IMR-90 (cell line): ENCODE measurements at regions not wholly inside any gene's neighbourhood (a gene's known extent, or its start where the extent isn't known, plus 50 kb on each side); places are given as distances from the start of the nearest gene placed in this dataset.

ENCODE experiments used
- ATAC-seq: fragments of 200-7000 bp; cut with Tn5 transposase; 2 replicates; pipeline ENCODE4 v1.9.1; 2020; ENCODE audit warnings: low read depth, mild to moderate bottlenecking, moderate library complexity
- BruUV-seq: library from RNA; stranded (reverse); fragments of 400-500 nt; replicated peaks from 2 replicates; lab custom pipeline; 2021; lab: Mats Ljungman, UMichigan
- CTCF ChIA-PET: fragments of 300-600 bp; formaldehyde crosslinking; extraction: SDS; loops from one replicate; lab custom pipeline; 2021; ENCODE audit warnings: antibody characterized with exemption; lab: Yijun Ruan, JAX
- POLR2A ChIA-PET: fragments of 300-600 bp; sonication (Branson Sonifier 250); formaldehyde crosslinking; loops from one replicate; lab custom pipeline; 2022; ENCODE audit warnings: antibody characterized with exemption; ENCODE audit not compliant: unreplicated experiment; lab: Charles Lee
- DNase-seq: peaks from one replicate; pipeline ENCODE4 v3.0.0; 2013
- H2AFZ ChIP-seq: replicated peaks from 2 replicates; pipeline ENCODE3; 2013; ENCODE audit warnings: low read length, mild to moderate bottlenecking; ENCODE audit not compliant: poor library complexity
- H2AK5ac ChIP-seq: 2 replicates; pipeline ENCODE4 v1.6.1; 2013; ENCODE audit warnings: low read depth, low read length, inconsistent platforms
- H2AK9ac ChIP-seq: replicated peaks from 2 replicates; pipeline ENCODE3; 2013; ENCODE audit warnings: mild to moderate bottlenecking, low read depth, low read length, moderate library complexity; ENCODE audit not compliant: poor library complexity
- H2BK120ac ChIP-seq: 2 replicates; pipeline ENCODE4 v1.6.1; 2013; ENCODE audit warnings: low read depth, low read length, inconsistent platforms
- H2BK15ac ChIP-seq: 3 replicates; pipeline ENCODE4 v1.6.1; 2013; ENCODE audit warnings: low read depth, low read length, inconsistent platforms
- H2BK20ac ChIP-seq: 2 replicates; pipeline ENCODE4 v1.6.1; 2013; ENCODE audit warnings: low read depth, mild to moderate bottlenecking, inconsistent platforms, low read length, moderate library complexity
- H2BK5ac ChIP-seq: 2 replicates; pipeline ENCODE4 v1.6.1; 2013; ENCODE audit warnings: mild to moderate bottlenecking, low read depth, low read length, inconsistent platforms; ENCODE audit not compliant: poor library complexity, severe bottlenecking
- H3K14ac ChIP-seq: replicated peaks from 2 replicates; pipeline ENCODE4 v1.6.1; 2013; ENCODE audit warnings: low read depth, low read length, inconsistent platforms
- H3K18ac ChIP-seq: 2 replicates; pipeline ENCODE4 v1.6.1; 2013; ENCODE audit warnings: low read depth, low read length, control low read depth
- H3K23ac ChIP-seq: 2 replicates; pipeline ENCODE4 v1.6.1; 2013; ENCODE audit warnings: low read depth, low read length, inconsistent platforms
- H3K27ac ChIP-seq: 2 replicates; pipeline ENCODE4 v1.5.1; 2013; ENCODE audit warnings: mild to moderate bottlenecking, control low read depth, low read length; ENCODE audit not compliant: insufficient read depth
- H3K27me3 ChIP-seq: 2 replicates; pipeline ENCODE4 v1.6.1; 2013; ENCODE audit warnings: low read length; ENCODE audit not compliant: control insufficient read depth, insufficient read depth
- H3K36me3 ChIP-seq: 2 replicates; pipeline ENCODE4 v1.6.1; 2013; ENCODE audit warnings: low read length, mixed read lengths; ENCODE audit not compliant: control insufficient read depth, insufficient read depth
- H3K4ac ChIP-seq: 2 replicates; pipeline ENCODE4 v1.6.1; 2013; ENCODE audit warnings: low read depth, low read length, inconsistent platforms
- H3K4me1 ChIP-seq: 2 replicates; pipeline ENCODE4 v1.6.1; 2013; ENCODE audit warnings: low read length, mixed read lengths; ENCODE audit not compliant: control insufficient read depth, insufficient read depth
- H3K4me2 ChIP-seq: 2 replicates; pipeline ENCODE4 v1.6.1; 2013; ENCODE audit warnings: low read depth, mild to moderate bottlenecking, control low read depth, low read length, moderate library complexity
- H3K4me3 ChIP-seq: 2 replicates; pipeline ENCODE4 v1.5.1; 2013; ENCODE audit warnings: low read depth, mild to moderate bottlenecking, control low read depth, low read length, moderate library complexity; ENCODE audit not compliant: insufficient read depth
- H3K56ac ChIP-seq: 2 replicates; pipeline ENCODE4 v1.6.1; 2013; ENCODE audit warnings: low read length, inconsistent platforms; ENCODE audit not compliant: insufficient read depth; ENCODE audit errors: extremely low read depth
- H3K79me1 ChIP-seq, 2 experiments: 2 replicates each; pipeline ENCODE4 v1.6.1; 2013; ENCODE audit warnings: low read length in 2 of 2, inconsistent platforms in 1 of 2, low read depth in 1 of 2
- H3K9ac ChIP-seq: 2 replicates; pipeline ENCODE4 v1.6.1; 2013; ENCODE audit warnings: low read depth, low read length, control low read depth
- H3K9me1 ChIP-seq: 2 replicates; pipeline ENCODE4 v1.6.1; 2013; ENCODE audit warnings: low read length, inconsistent platforms; ENCODE audit not compliant: insufficient read depth
- H3K9me3 ChIP-seq: 2 replicates; pipeline ENCODE4 v1.6.1; 2013; ENCODE audit warnings: low read length; ENCODE audit not compliant: control insufficient read depth, insufficient read depth
- H4K20me1 ChIP-seq: 2 replicates; pipeline ENCODE4 v1.6.1; 2013; ENCODE audit warnings: low read length, inconsistent platforms; ENCODE audit not compliant: insufficient read depth
- H4K5ac ChIP-seq: 2 replicates; pipeline ENCODE4 v1.6.1; 2013; ENCODE audit warnings: mild to moderate bottlenecking, low read depth, low read length, control low read depth
- H4K8ac ChIP-seq, 2 experiments: 2 replicates each; pipeline ENCODE4 v1.6.1; 2013; ENCODE audit warnings: low read depth in 2 of 2, low read length in 2 of 2, control low read depth in 1 of 2, inconsistent platforms in 1 of 2
- H4K91ac ChIP-seq: 2 replicates; pipeline ENCODE4 v1.6.1; 2013; ENCODE audit warnings: low read depth, low read length, inconsistent platforms; ENCODE audit not compliant: insufficient read depth
- BHLHE40 ChIP-seq: fragments of 150-350 bp; IDR thresholded peaks from 2 replicates; pipeline ENCODE4 v1.6.1; 2016; ENCODE audit warnings: mild to moderate bottlenecking, low read depth, low read length
- CEBPB ChIP-seq: IDR thresholded peaks from 2 replicates; pipeline ENCODE4 v1.6.1; 2012; ENCODE audit warnings: low read depth, low read length, improper control_type of control experiment
- CHD1 ChIP-seq: IDR thresholded peaks from 2 replicates; pipeline ENCODE4 v1.6.1; 2012; ENCODE audit warnings: low read depth, low read length, improper control_type of control experiment
- CTCF ChIP-seq: conservative IDR thresholded peaks from 2 replicates; pipeline ENCODE4 v1.5.1; 2012; ENCODE audit warnings: mild to moderate bottlenecking, low read depth, low read length, improper control_type of control experiment
- ELK1 ChIP-seq: fragments of 150-350 bp; IDR thresholded peaks from 2 replicates; pipeline ENCODE4 v1.6.1; 2016; ENCODE audit warnings: low read depth, mild to moderate bottlenecking, low read length, moderate library complexity, borderline replicate concordance
- FOS ChIP-seq: fragments of 150-350 bp; IDR thresholded peaks from 2 replicates; pipeline ENCODE4 v1.6.1; 2016; ENCODE audit warnings: low read depth, low read length
- MAFK ChIP-seq: IDR thresholded peaks from 2 replicates; pipeline ENCODE4 v1.6.1; 2012; ENCODE audit warnings: low read depth, low read length, improper control_type of control experiment
- MAZ ChIP-seq: IDR thresholded peaks from 2 replicates; pipeline ENCODE4 v1.6.1; 2012; ENCODE audit warnings: low read depth, mild to moderate bottlenecking, low read length, improper control_type of control experiment, moderate library complexity, borderline replicate concordance
- MXI1 ChIP-seq: IDR thresholded peaks from 2 replicates; pipeline ENCODE4 v1.6.1; 2012; ENCODE audit warnings: low read depth, mild to moderate bottlenecking, low read length, moderate library complexity, borderline replicate concordance
- NFE2L2 ChIP-seq: fragments of 150-350 bp; IDR thresholded peaks from 2 replicates; pipeline ENCODE4 v1.6.1; 2016; ENCODE audit warnings: low read depth, mild to moderate bottlenecking, low read length
- POLR2A ChIP-seq: IDR thresholded peaks from 2 replicates; pipeline ENCODE4 v1.6.1; 2012; ENCODE audit warnings: mild to moderate bottlenecking, low read depth, low read length
- RAD21 ChIP-seq: IDR thresholded peaks from 2 replicates; pipeline ENCODE4 v1.6.1; 2012; ENCODE audit warnings: low read length, improper control_type of control experiment
- RCOR1 ChIP-seq: IDR thresholded peaks from 2 replicates; pipeline ENCODE4 v1.6.1; 2012; ENCODE audit warnings: mild to moderate bottlenecking, low read length, improper control_type of control experiment; ENCODE audit not compliant: insufficient replicate concordance
- RFX5 ChIP-seq: IDR thresholded peaks from 2 replicates; pipeline ENCODE4 v1.8.0; 2012; ENCODE audit warnings: low read depth, mild to moderate bottlenecking, low read length, moderate library complexity
- SMC3 ChIP-seq: fragments of 150-350 bp; IDR thresholded peaks from 2 replicates; pipeline ENCODE4 v1.6.1; 2016; ENCODE audit warnings: low read depth, mild to moderate bottlenecking, antibody characterized with exemption, low read length, moderate library complexity
- WGBS, 2 experiments: methylation state at CpG; one replicate each; pipeline versions ENCODE4 v1.1.5 to v1.1.7; 2013; ENCODE audit warnings: missing lambda C conversion rate in 2 of 2; ENCODE audit not compliant: insufficient read length in 1 of 2; ENCODE audit errors: extremely low coverage in 2 of 2; 5-methylcytosine and 5-hydroxymethylcytosine counted together
- dilution Hi-C: fragments of 300-500 bp; cut with HindIII; formaldehyde crosslinking; loops from one replicate; pipeline ENCODE4 v1.14.3; 2018; ENCODE audit warnings: low sequenced_read_pairs; ENCODE audit not compliant: unreplicated experiment
- in situ Hi-C: fragments of 300-500 bp; cut with MboI; formaldehyde crosslinking; loops from 3 replicates; pipeline ENCODE4 v1.14.3; 2019; ENCODE audit warnings: low sequenced_read_pairs, inconsistent platforms, mixed read lengths
- intact Hi-C: fragments of 100-400 bp; cut with micrococcal nuclease; formaldehyde crosslinking; loops from 2 replicates; pipeline ENCODE4 v1.10.0; 2022
- TF ChIP-seq, protein P1 (sequence below): fragments of 150-350 bp; IDR thresholded peaks from 2 replicates; pipeline ENCODE4 v1.6.1; 2017; ENCODE audit warnings: mild to moderate bottlenecking, antibody characterized with exemption, low read length, low read depth

DNA sequence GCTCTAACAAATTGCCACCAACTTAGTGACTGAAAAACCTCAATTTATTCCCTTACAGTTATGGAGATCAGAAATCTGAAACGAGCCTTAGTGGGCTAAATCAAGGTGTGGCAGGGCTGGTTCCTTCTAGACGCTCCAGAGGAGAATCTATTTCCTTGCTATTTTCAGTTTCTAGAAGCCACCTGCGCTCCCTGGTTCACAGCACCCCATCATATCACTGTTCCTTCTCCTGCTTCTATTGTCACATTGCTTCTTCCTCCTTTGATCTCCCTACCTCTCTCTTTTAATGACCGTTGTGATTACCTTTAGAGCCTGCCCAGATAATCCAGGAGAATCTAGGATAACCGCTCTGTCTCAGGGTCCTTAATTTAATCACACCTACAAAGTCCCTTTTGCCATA is 596.6 kb downstream of the PLCL1 start:
- no peak overlapping the region for H2BK20ac ChIP-seq
- no peak overlapping the region for H4K91ac ChIP-seq
- no peak overlapping the region for H2BK120ac ChIP-seq
- no peak overlapping the region for H2BK5ac ChIP-seq
- WGBS, 2 experiments: no CpG with 5 or more reads among the region's 5 CpGs
- no peak overlapping the region for H2AK9ac ChIP-seq
- no peak for ATAC-seq
- no peak for DNase-seq
- BruUV-seq: no TSS peak
- POLR2A ChIA-PET: no interaction called here
- no peak overlapping the region for H3K14ac ChIP-seq
- H3K23ac ChIP-seq: no peak overlapping the region
- no peaks in the 10 kb centered on the region for H3K9me3 ChIP-seq
- H3K18ac ChIP-seq: no peak overlapping the region
- no peak overlapping the region for H4K8ac ChIP-seq
- H3K27ac ChIP-seq: no peak overlapping the region
- no peak for TF ChIP-seq ELK1
- TF ChIP-seq POLR2A: no peak
- no peak for TF ChIP-seq RAD21
- no peak for TF ChIP-seq CEBPB
- no peak for TF ChIP-seq NFE2L2
- TF ChIP-seq CTCF: no peak
- TF ChIP-seq RCOR1: no peak
- TF ChIP-seq FOS: no peak
- TF ChIP-seq MAZ: no peak
- TF ChIP-seq MAFK: no peak
- no peak for TF ChIP-seq CHD1
- no peak for TF ChIP-seq RFX5
- TF ChIP-seq MXI1: no peak
- TF ChIP-seq, protein P1, sequence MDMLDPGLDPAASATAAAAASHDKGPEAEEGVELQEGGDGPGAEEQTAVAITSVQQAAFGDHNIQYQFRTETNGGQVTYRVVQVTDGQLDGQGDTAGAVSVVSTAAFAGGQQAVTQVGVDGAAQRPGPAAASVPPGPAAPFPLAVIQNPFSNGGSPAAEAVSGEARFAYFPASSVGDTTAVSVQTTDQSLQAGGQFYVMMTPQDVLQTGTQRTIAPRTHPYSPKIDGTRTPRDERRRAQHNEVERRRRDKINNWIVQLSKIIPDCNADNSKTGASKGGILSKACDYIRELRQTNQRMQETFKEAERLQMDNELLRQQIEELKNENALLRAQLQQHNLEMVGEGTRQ: no peak
- no peak for TF ChIP-seq BHLHE40
- TF ChIP-seq SMC3: no peak
- no peak overlapping the region for H3K56ac ChIP-seq
- H3K36me3 ChIP-seq: no peaks in the 10 kb centered on the region
- H3K4me3 ChIP-seq: no peak overlapping the region
- no peaks in the 10 kb centered on the region for H3K4me1 ChIP-seq
- no peak overlapping the region for H2AK5ac ChIP-seq
- no peaks in the 10 kb centered on the region for H3K27me3 ChIP-seq
- CTCF ChIA-PET: no interaction called here
- no peaks in the 10 kb centered on the region for H3K79me1 ChIP-seq
- in situ Hi-C loops (no loop called here), dilution Hi-C loops (no loop called here), intact Hi-C loops (no loop called here)
- H4K5ac ChIP-seq: no peak overlapping the region
- no peaks in the 10 kb centered on the region for H4K20me1 ChIP-seq
- H2AFZ ChIP-seq: no peak overlapping the region
- H3K4ac ChIP-seq: no peak overlapping the region
- H3K4me2 ChIP-seq: no peak overlapping the region
- H3K9ac ChIP-seq: no peak overlapping the region
- H3K9me1 ChIP-seq: no peaks in the 10 kb centered on the region
- H2BK15ac ChIP-seq: no peak overlapping the region
